ENCODE measurements at regions not wholly inside any gene's neighbourhood (a gene's known extent, or its start where the extent isn't known, plus 50 kb on each side); places are given as distances from the start of the nearest gene placed in this dataset.

DNA sequence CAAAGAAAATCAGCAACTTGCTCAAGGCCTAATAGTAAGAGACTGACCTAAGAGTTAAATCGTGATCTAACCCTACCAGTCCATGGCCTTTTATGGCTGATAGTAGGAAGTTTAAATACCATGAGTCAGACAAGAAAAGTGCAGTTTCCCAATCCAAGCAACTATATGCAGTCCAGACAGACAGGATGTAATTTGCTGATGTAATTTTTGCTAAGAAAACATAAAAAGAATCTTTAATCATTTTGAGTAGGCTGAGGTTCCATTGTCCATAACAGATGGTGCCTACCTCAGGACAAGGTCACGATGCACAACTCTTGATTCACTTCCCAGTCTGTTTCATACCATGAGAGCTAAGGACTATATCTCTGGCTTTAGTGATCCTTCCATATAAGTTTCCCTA is 317.5 kb upstream of the GRIA3 start:
- Mint-ChIP-seq H3K4me3 (no peak overlapping the region), H3K36me3 (ENCODE audit: low read depth) (no peaks in the 10 kb centered on the region), H3K27me3 (no peaks in the 10 kb centered on the region), H3K9me3 (no peaks in the 10 kb centered on the region), H3K4me1 (no peaks in the 10 kb centered on the region), H3K27ac (no peak overlapping the region)
- DNase-seq (no peak), ATAC-seq (no peak)

DNA sequence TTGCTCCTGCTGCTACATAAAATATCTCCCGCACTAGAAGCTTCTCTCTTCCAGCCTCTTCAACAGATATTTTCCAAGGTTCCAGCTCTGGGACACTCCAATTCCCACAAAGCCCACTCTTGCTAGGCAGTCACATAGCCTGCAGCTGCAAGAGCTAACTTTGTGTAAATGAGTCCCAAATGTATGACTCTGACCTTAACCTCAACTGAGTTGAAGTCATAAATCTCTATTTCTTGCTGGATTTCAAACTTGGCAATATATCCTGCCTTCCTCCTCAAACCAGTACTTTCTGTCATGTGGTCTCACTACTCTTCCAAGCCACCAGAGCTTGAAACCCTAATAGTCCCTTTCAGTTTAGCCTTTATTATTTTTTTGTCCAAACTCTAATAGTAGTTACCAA is 315.4 kb upstream of the GRIA3 start:
- DNase-seq (no peak), ATAC-seq (no peak)
- H3K27me3 Mint-ChIP-seq, result no peaks in the 10 kb centered on the region
- no peaks in the 10 kb centered on the region for H3K4me1 Mint-ChIP-seq
- H3K36me3 Mint-ChIP-seq (ENCODE audit: low read depth), result no peaks in the 10 kb centered on the region
- H3K4me3 Mint-ChIP-seq, result no peak overlapping the region
- no peak overlapping the region for H3K27ac Mint-ChIP-seq
- no peaks in the 10 kb centered on the region for H3K9me3 Mint-ChIP-seq

DNA sequence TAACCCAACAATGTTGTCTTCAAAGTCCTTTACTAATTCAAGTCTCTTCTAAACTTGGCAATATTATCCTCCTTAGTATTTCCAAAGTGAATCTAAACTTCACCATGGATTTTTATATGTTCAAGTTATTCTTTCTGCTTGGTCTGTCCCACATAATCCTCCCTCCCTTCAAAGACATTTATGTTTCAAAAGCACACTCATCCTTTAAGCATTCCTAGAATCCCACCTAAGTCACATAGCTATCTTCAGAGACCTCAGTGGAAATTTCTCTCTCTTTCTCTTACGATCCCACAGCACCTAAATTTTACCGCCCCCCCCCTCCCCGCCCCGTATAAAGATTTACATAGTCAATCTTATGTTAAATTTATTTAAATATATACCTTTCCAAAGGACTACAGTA is 314.9 kb upstream of the GRIA3 start:
- Mint-ChIP-seq H3K4me3 (no peak overlapping the region), H3K4me1 (no peaks in the 10 kb centered on the region), H3K9me3 (no peaks in the 10 kb centered on the region), H3K36me3 (ENCODE audit: low read depth) (no peaks in the 10 kb centered on the region), H3K27me3 (no peaks in the 10 kb centered on the region), H3K27ac (no peak overlapping the region)
- DNase-seq (no peak), ATAC-seq (no peak)

DNA sequence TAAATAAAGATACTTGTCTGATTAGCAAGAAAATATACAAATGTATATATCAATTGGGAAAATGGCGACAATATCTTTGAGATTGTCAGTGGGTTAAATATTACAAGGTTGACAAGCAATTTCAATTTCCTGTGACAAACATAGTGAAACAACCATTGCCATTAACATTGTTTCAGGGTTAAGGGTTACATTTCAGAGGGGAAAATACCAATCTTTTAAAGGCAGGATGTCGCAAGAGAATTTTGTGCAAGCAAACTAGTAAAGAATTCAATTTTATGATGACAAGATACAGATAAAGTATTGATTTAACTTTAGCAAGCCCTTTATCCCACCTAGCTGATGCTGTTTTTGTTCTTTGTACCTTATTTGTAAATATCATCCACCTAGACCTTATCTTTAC is 305.8 kb upstream of the GRIA3 start:
- Mint-ChIP-seq H3K9me3 (no peaks in the 10 kb centered on the region), H3K4me3 (no peak overlapping the region), H3K27me3 (no peaks in the 10 kb centered on the region), H3K27ac (no peak overlapping the region), H3K4me1 (no peaks in the 10 kb centered on the region), H3K36me3 (ENCODE audit: low read depth) (no peaks in the 10 kb centered on the region)
- DNase-seq (no peak), ATAC-seq (no peak)

DNA sequence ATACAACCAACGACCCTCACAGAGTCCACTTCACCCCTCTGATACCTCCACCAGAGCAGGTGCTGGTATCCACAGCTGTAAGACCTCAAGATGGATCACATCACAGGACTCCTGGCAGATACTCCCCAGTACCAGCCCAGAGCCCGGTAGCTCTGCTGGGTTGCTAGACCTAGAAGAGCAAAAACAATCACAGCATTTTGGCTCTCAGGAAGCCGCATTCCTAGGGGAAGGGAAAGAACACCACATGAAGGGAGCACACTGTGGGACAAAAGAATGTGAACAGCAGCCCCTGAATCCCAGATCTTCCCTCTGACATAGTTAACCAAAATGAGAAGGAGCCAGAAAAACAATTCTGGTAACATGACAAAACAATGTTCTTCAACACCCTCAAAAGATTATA is 303.1 kb upstream of the GRIA3 start:
- Mint-ChIP-seq H3K27me3 (no peaks in the 10 kb centered on the region), H3K4me3 (no peak overlapping the region), H3K36me3 (ENCODE audit: low read depth) (no peaks in the 10 kb centered on the region), H3K4me1 (no peaks in the 10 kb centered on the region), H3K27ac (no peak overlapping the region), H3K9me3 (no peaks in the 10 kb centered on the region)
- no peak for ATAC-seq
- DNase-seq, result no peak

DNA sequence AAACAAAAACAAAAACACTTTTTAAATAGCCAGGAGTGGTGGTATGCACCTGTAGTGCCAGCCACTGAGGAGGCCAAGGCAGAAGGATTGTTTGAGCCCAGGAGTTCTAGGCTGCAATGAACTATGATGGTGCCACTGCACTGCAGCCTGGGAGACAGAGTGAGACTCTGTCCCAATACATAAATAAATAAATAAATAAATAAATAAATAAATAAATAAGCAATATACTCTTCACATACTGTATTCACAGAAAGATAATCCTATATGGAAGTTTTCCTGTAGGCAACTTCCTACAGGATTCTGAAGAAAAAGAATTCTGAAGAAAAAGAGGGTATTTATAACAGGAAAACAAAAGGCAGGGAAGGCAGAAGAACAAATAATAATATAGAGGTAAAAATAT is 293.3 kb upstream of the GRIA3 start:
- ATAC-seq (no peak), DNase-seq (no peak)
- Mint-ChIP-seq H3K27me3 (no peaks in the 10 kb centered on the region), H3K9me3 (peaks cover 4% of the 10 kb centered on the region), H3K4me1 (no peaks in the 10 kb centered on the region), H3K27ac (no peak overlapping the region), H3K36me3 (ENCODE audit: low read depth) (no peaks in the 10 kb centered on the region), H3K4me3 (no peak overlapping the region)

DNA sequence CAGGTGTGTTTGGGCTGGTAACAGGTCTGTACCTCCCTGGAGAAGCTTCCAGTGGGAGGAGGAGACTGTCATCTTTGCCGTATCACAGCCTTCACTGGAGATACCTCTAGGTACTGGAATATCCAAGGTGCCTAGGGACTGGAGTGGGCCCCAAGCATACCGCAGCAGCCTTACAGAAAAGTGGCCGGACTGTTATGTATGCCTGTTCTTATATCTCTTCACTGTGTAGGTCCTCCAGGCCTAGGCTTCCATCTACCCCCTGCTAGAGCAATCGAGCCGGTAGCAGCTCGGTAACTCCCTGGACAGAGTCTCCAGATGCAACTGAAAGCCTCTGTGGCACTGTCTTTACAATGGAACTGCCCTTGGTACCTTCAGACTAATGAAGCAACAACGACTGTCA is 277.4 kb upstream of the GRIA3 start:
- H3K27ac Mint-ChIP-seq, result no peak overlapping the region
- ATAC-seq, result no peak
- DNase-seq, result no peak

DNA sequence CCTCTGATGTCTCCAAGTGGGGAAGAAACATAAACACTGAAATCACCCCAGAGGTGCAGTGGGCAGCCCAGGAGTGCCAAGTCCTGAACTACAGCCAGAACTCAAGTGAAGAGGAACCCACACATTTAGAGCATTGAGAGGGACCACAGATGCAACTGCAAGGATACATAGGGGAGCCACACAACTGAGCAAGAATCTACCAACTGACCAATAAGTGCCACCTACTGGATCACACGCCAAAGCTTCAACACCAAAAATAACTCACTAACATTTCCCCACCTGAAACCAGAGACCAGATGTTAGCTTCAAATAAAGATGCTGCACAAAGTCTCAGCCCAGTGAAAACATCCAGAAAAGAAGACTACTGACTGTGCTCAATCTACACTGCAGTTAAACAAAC is 276.7 kb upstream of the GRIA3 start:
- Mint-ChIP-seq H3K4me3 (no peak overlapping the region), H3K36me3 (ENCODE audit: low read depth) (no peaks in the 10 kb centered on the region), H3K9me3 (peaks cover 6% of the 10 kb centered on the region), H3K4me1 (no peaks in the 10 kb centered on the region), H3K27me3 (no peaks in the 10 kb centered on the region), H3K27ac (no peak overlapping the region)
- no peak for ATAC-seq
- no peak for DNase-seq

More for the DNA sequence above, 277.4 kb upstream of the GRIA3 start:
- Mint-ChIP-seq H3K27me3 (no peaks in the 10 kb centered on the region), H3K4me3 (no peak overlapping the region), H3K4me1 (no peaks in the 10 kb centered on the region), H3K36me3 (ENCODE audit: low read depth) (no peaks in the 10 kb centered on the region), H3K9me3 (peaks cover 6% of the 10 kb centered on the region)

DNA sequence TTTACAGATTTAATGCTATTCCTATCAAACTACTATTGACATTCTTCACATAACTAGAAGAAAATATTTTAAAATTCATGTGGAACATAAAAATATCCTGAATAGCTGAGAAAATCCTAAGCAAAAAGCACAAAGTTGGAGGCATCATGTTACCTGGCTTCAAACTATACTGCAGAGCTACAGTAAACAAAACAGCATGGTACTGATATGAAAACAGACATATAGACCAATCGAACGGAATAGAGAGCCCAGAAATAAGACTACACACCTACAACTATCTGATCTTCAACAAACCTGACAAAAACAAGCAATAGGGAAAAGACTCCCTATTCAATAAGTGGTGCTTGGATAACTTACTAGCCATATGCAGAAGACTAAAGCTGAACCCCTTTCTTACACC is 273.4 kb upstream of the GRIA3 start:
- Mint-ChIP-seq H3K4me1 (no peaks in the 10 kb centered on the region), H3K36me3 (ENCODE audit: low read depth) (no peaks in the 10 kb centered on the region), H3K27me3 (no peaks in the 10 kb centered on the region), H3K9me3 (peaks cover 6% of the 10 kb centered on the region), H3K27ac (no peak overlapping the region), H3K4me3 (no peak overlapping the region)
- DNase-seq, result no peak
- ATAC-seq, result no peak

DNA sequence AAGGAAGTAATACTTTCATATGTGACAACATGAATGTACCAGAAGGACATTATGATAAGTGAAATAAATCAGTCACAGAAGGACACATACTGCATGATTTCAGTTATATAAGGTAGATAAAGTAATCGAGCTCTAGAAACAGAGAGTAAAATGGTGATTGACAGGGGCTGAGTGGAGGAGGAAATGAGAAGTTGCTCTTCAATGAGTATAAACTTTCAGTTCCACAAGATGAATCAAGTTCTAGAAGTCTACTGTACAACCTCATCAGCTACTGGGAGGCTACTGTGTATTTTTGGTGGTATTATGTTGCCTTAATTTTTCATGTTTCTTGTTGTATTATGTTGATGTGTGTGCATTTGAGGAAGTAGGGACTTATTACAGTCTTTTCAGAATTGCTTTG is 270.9 kb upstream of the GRIA3 start:
- DNase-seq (no peak), ATAC-seq (no peak)
- Mint-ChIP-seq H3K36me3 (ENCODE audit: low read depth) (no peaks in the 10 kb centered on the region), H3K4me3 (no peak overlapping the region), H3K9me3 (peaks cover 6% of the 10 kb centered on the region), H3K27ac (no peak overlapping the region), H3K27me3 (no peaks in the 10 kb centered on the region), H3K4me1 (no peaks in the 10 kb centered on the region)

DNA sequence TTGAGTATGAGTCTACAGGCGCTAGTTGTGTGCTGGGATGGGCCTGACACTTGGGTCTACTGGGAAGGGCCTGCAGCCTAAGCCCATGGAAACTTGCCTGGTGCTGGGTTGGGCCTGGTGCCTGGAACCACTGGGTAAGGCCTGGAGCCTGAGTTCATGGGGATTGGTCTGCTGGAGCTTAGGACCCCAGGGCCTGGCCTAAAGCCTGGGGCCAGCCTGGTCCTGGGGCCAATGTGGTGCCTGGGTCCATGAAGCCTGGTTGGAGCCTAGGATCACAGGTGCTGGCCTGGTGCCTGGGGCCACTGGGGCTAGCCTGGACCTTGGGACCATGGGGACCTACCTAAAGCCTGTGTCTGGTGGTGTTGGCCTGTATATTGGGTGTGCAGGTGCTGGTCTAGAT is 270.3 kb upstream of the GRIA3 start:
- H3K27me3 Mint-ChIP-seq, result no peaks in the 10 kb centered on the region

DNA sequence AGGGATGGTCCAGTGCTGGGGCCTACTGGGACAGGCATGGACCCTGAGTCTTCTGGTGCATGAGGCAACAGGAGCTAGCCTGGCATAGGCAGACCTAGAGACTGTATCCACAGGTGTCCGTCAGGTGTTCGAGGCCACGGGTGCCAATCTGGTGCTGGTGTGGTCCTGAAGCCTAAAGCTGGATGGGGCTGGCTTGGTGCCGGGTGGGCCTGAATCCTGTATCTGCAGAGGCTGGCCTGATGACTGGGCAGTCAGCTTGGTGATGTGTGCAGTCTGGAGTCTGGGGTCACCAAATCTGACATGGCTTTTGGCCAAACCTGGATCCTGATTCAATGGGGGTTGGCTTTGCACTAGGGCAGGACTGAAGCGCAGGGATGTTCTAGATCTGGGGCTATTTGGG is 269.8 kb upstream of the GRIA3 start:
- H3K9me3 Mint-ChIP-seq, result peaks cover 5% of the 10 kb centered on the region
- H3K27me3 Mint-ChIP-seq, result no peaks in the 10 kb centered on the region
- ATAC-seq, result no peak
- no peak overlapping the region for H3K27ac Mint-ChIP-seq
- DNase-seq, result no peak
- no peaks in the 10 kb centered on the region for H3K4me1 Mint-ChIP-seq
- H3K36me3 Mint-ChIP-seq (ENCODE audit: low read depth), result no peaks in the 10 kb centered on the region
- no peak overlapping the region for H3K4me3 Mint-ChIP-seq

More for the DNA sequence above, 270.3 kb upstream of the GRIA3 start:
- Mint-ChIP-seq H3K27ac (no peak overlapping the region), H3K4me3 (no peak overlapping the region), H3K36me3 (ENCODE audit: low read depth) (no peaks in the 10 kb centered on the region), H3K4me1 (no peaks in the 10 kb centered on the region), H3K9me3 (peaks cover 6% of the 10 kb centered on the region)
- ATAC-seq, result no peak
- no peak for DNase-seq

DNA sequence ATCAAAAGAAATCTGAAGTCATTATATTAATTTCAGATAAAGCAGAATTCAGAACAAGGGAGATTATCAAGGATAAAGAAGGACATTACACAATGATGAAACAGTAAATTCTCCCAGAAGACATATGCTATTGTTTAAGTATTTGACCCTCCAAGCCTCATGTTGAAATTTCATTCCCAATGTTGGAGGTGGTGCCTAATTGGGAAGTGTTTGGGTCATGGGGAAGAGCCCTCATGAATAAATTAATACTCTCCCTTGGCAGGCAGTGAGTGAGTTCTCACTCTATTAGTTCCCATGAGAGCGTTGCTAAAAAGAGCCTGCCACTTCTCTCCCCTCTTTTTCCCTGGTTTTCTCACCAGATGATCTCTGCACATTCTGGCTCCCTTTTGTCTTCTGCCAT is 249.9 kb upstream of the GRIA3 start:
- ATAC-seq (no peak), DNase-seq (no peak)
- Mint-ChIP-seq H3K4me1 (no peaks in the 10 kb centered on the region), H3K4me3 (no peak overlapping the region), H3K27ac (no peak overlapping the region), H3K9me3 (no peaks in the 10 kb centered on the region), H3K36me3 (ENCODE audit: low read depth) (no peaks in the 10 kb centered on the region), H3K27me3 (no peaks in the 10 kb centered on the region)

DNA sequence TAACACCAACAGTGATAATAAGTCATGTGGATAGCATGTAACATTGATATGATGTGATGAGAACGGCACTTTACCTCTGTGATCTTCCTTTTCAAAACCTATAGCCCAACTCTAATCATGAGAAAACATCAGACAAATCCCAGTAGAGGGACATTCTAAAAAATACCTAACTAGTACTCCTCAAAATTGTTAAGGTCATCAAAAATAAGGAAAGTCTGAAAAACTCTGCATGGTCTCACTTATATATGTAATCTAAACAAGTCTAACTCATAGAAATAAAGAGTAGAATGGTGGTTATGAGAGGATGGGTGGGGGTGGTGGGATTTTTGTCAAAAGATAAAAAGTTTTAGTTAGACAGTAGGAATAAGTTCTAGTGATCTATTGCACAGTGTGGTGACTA is 243.9 kb upstream of the GRIA3 start:
- Mint-ChIP-seq H3K4me1 (no peaks in the 10 kb centered on the region), H3K4me3 (no peak overlapping the region), H3K27ac (no peak overlapping the region), H3K9me3 (peaks cover 3% of the 10 kb centered on the region), H3K27me3 (no peaks in the 10 kb centered on the region), H3K36me3 (ENCODE audit: low read depth) (no peaks in the 10 kb centered on the region)
- no peak for DNase-seq
- ATAC-seq, result no peak

DNA sequence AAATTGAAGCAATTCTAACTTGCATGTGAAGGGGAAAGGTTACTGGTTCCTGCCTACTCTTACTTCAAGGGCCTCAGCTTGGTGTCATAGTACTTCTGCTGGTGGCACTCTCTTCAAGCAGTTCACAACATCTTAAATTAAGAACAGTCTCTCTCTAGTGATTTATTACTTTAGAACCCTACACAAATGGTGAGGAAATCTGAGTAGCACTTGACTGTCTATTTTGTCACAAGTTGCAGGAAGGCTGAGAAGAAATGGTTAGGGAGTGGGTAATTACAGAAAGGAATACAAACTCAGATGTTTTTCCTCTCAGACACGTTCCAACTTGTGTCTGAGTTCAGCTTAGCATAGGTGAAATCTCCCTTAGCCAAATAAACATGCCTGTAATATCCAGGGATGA is 242.3 kb upstream of the GRIA3 start:
- Mint-ChIP-seq H3K36me3 (ENCODE audit: low read depth) (no peaks in the 10 kb centered on the region), H3K27ac (no peak overlapping the region), H3K27me3 (no peaks in the 10 kb centered on the region), H3K4me1 (no peaks in the 10 kb centered on the region), H3K9me3 (peaks cover 3% of the 10 kb centered on the region), H3K4me3 (no peak overlapping the region)
- no peak for DNase-seq
- no peak for ATAC-seq

DNA sequence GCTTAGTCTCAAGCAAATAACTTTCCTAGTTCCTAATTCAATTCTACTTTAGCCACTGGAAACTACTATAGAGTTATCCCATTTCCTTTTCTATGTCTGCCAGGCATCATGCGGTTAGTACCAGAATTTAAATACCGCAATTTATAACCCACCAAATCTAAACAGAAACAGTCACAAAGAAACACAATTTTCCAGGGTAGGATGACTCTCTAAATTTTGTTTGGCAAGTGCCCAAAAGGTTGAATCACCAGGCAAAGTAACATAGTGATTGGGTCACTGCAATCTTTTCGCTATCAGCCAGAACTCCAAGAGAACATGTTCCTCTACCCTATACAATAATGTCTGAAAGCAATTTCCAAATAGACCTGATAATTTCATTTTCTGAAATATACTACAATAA is 240.2 kb upstream of the GRIA3 start:
- ATAC-seq, result no peak
- H3K36me3 Mint-ChIP-seq (ENCODE audit: low read depth), result no peaks in the 10 kb centered on the region
- H3K4me3 Mint-ChIP-seq, result no peak overlapping the region
- no peaks in the 10 kb centered on the region for H3K27me3 Mint-ChIP-seq
- H3K9me3 Mint-ChIP-seq, result peaks cover 3% of the 10 kb centered on the region
- no peaks in the 10 kb centered on the region for H3K4me1 Mint-ChIP-seq
- no peak for DNase-seq
- no peak overlapping the region for H3K27ac Mint-ChIP-seq

Measured in activated naive CD8-positive, alpha-beta T cell treated with anti-CD3 and anti-CD28 coated beads, Interleukin-2, amount 50 U/mL, for 24 hours (primary cell).